Dermis blood vessel endothelial cell (primary cell): ENCODE measurements at regions not wholly inside any gene's neighbourhood (a gene's known extent, or its start where the extent isn't known, plus 50 kb on each side); places are given as distances from the start of the nearest gene placed in this dataset.
A peak's percentile ranks its signal among the peaks of the same experiment; 100 is the strongest.
"Not testable (repeated sequence)": the region's sequence is repeated elsewhere in the genome, so short reads cannot be mapped to it uniquely, and the experiment has no call there.

Experiments
- DNase-seq: peaks from one replicate; pipeline ENCODE4 v3.0.0; 2010

GRCh38 chr1:65593516-65593915, 173.0 kb downstream of the LEPR start:
- no peak for DNase-seq

DNA sequence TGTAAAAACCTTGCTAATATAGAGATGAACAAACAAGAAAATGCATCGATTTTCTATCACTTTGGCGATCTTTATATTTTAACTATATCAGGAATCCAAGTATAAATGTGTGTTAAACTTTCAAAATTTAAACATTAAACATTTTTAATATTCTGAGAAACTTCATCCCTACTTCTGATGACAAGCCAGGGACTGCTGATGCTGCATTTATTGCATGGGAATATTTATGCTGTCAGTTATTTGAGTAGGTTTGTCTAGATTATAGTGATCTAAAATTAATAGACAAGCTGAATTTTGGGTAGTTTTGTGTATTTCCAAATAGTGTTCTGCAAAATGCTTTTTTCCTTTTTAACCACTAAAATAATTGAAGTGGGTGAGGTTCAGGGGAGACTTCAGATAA, 175.3 kb downstream of the LEPR start:
- DNase-seq = no peak

DNA sequence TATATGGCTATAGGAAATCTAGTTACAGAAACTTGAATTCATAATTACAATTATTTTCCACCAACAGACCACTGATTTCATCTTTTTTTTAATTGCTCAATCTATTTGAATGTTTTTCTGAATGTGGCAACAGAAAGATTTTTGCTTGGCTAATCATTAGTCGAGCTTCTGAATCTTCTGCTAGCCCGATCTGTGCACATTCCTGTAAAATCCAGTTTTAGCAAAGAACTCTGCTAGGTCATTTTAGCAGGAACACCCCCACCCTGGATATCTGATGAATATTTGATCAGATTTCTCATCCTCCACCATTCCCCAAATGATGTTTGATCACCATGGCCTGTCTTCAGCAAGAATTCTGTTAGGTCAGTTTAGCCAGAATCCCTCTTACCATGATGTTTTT, 176.3 kb downstream of the LEPR start:
- DNase-seq = no peak

- peak; percentile 16 for DNase-seq
These were observed 185.2 kb downstream of the LEPR start for GRCh38 chr1:65605621-65606020.

- DNase-seq = peak; percentile 69
These were observed 186.0 kb downstream of the LEPR start for GRCh38 chr1:65606426-65606825.

- no peak for DNase-seq
These were observed 178.8 kb upstream of the PDE4B start for GRCh38 chr1:65613884-65614283.

DNA sequence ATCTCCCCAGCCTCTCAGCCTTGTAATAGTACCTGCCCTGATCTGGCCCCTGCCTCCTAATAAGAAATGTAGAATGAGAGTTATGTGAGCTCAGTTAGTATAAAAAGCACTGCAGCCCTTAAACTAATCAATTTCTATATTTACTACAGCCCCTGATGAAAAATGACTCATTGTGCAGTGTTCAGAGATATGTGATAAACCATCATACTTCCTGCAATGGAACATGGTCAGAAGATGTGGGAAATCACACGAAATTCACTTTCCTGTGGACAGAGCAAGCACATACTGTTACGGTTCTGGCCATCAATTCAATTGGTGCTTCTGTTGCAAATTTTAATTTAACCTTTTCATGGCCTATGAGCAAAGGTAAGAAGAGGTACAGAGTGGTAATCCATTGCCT, 176.8 kb upstream of the PDE4B start:
- peak; percentile 65 for DNase-seq

DNA sequence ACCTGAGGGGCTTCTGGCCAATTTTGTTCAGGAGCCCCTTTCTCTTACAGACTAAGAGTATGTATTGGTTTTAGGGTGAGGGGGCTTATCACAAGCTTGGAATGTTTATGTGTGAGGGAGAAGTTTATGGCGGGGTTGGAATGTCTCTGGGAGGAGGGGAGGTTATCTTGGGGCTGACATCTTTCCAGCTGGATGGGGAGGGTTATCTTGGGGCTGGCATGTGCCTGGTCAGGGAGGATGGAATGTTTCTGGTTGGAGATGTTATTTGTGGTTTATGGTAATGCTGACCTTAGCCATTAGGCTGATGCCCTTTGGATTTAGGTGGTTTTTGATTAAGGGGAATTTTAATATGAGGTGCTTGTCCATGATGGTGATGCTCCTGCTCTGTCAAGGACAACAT, 171.0 kb upstream of the PDE4B start:
- DNase-seq = not testable (repeated sequence)

- no peak for DNase-seq
These were observed 168.8 kb upstream of the PDE4B start for GRCh38 chr1:65623895-65624294.

DNA sequence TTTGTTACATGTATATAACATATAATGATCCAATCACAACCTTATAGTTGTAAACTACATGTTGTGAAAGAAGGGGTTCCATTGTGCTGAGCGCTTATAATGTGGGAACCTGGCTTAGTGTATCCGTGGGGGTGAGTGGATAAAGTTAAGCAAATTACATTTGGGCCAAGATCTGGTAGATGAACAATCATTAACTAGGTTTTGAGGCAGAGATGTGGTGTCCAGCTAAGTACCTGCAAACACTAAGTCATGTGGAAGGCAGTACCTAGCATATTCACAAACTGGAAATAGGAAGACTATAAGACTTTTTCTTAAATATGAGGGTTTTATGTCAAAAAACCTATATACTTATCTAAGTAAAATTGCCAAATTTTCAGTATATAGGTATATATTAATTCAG, 167.2 kb upstream of the PDE4B start:
- no peak for DNase-seq

GRCh38 chr1:65626003-65626402, 166.7 kb upstream of the PDE4B start:
- DNase-seq = no peak

- DNase-seq = no peak
These were observed 162.9 kb upstream of the PDE4B start for GRCh38 chr1:65629788-65630187.

DNA sequence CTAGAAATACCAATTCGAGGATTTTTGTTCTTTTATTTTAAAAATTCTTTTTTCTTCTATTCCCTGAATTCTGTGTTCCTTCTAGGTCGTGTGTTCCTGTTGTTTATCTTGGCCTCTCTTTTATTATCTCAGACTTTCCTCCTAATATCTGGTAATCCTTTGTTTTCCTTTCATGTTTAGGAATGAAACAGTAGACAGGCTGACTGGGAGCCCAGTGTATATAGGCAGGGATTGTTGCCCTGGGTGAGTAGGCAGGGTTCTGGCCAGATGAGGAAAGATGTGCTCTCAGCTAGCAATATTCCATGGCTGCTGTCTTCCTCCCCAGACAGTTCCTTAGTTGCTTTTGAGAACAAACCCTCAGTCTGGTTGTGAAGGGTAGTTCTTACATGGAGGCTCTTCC, 161.8 kb upstream of the PDE4B start:
- DNase-seq = peak; percentile 43

DNA sequence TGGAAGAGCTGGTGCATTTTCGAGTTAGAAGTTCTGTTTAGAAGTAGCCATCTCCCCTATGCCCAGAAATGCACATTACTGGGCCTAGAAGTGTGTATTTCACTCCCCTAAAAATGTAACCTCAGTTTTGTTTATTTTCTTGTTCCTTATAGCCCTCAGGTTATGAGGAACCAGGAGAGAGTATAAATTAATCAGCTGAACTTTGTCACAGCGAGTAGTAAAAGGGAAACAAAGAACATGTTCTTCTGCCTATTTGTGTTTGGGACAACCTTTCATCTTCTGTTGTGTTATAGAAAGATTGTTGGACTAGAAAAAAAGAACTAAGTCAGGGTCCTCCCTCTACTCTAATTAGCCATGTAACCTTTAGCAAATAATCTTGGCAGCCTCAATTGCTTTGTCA, 160.5 kb upstream of the PDE4B start:
- DNase-seq = no peak

DNA sequence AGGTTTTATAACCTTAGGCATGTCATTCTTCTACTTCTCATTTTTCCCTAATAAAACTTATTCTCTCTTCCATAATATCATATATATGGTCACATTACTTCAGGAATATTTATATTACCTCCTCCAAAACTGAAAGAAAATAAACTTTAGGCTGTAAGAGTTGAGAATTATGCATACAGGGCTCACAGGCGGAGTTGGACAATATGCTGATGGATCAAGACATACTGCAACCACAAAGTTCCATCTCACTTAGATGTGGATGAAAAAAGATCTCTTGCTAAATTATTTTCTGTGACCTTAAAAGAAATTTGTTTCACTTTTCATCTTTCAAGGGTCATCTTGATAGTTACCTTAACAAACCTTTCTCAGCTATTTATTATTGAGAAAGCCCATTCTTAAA, 152.6 kb upstream of the PDE4B start:
- DNase-seq = no peak

DNA sequence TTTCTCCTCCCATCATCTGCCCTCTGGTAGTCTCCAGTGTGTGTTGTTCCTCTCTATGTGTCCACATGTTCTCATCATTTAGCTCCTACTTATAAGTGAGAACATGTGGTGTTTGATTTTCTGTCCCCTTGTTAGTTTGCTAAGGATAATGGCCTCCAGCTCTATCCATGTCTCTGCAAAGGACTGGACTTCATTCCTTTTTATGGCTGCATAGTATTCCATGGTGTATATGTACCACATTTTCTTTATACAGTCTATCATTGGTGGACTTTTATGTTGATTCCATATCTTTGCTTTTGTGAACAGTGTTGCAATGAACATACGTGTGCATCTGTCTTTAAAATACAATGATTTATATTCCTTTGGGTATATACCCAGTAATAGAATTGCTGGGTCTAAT, 143.5 kb upstream of the PDE4B start:
- not testable (repeated sequence) for DNase-seq

DNA sequence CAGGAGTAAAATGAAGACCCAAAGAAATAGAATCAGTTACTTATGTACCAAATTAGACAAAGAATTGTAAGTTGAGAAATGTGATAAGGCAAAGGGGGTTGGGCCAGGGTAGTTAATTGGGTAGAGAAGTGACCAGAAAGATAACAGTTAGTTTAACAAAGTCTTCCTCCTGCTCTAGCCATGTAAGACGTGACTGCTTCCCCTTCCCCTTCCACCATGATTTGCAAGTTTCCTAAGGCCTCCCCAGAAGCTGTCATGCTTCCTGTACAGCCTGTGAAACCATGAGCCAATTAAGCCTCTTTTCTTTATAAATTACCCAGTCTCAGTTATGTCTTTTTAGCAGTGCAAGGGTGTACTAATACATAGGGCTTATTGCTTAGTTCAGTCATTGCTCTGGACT, 142.0 kb upstream of the PDE4B start:
- no peak for DNase-seq

GRCh38 chr1:65654526-65654925, 138.2 kb upstream of the PDE4B start:
- not testable (repeated sequence) for DNase-seq

- DNase-seq = not testable (repeated sequence)
These were observed 135.1 kb upstream of the PDE4B start for GRCh38 chr1:65657609-65658008.

DNA sequence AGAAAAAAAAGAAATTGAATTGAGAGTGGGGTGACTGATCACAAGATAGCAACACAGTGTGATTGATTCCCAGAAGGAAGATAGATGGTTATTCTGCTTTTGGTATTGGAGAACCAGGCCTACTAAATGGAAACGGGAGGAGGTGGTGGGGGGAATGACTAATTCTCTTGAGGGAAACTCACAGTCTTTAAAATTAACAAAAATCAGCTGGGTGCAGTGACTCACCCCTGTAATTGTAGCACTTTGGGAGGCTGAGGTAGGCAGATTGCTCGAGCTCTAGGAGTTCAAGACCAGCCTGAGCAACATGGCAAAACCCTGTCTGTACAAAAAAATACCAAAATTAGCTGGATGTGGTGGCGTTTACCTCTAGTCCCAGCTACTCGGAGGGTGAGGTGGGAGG, 134.6 kb upstream of the PDE4B start:
- DNase-seq = no peak

DNA sequence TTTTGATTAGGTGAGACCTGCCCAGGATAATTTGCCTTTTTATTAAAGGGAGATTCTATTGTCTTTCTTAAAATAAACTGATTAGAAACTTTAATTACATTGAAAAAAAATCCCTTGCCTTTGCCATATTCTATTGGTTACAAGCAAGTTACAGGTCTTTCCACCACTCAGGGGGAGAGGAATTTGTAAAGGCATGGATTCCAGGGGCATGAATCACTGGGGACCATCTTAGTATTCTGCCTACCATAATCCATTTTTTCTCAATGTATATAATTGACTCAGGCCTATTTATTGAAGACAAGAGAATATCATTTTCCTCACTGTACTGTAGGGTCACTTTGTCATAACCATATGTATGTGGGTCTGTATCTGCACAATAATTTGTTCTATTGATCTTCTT, 124.3 kb upstream of the PDE4B start:
- DNase-seq = no peak

- no peak for DNase-seq
These were observed 122.2 kb upstream of the PDE4B start for GRCh38 chr1:65670518-65670917.

GRCh38 chr1:65674522-65674921, 118.2 kb upstream of the PDE4B start:
- peak; percentile 42 for DNase-seq

DNA sequence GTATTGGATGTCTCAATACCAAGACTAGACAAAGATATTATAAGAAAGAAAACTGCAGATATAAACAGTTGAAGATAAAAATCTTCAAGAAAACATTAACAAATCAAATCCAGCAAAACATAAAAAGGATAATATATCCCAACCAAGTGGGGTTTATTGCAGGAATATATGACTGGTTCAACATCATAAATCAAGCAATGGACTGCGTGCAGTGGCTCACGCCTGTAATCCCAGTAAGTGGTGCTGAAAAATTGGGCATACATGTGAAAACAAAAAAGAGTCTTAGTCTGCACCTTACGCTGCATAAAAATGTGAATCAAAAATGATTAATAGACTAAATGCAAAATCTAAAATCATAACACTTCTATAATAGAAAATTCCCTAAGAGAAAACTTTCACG, 112.9 kb upstream of the PDE4B start:
- DNase-seq = no peak

GRCh38 chr1:65681096-65681495, 111.6 kb upstream of the PDE4B start:
- DNase-seq = peak; percentile 76
